SK-N-SH treated with all-trans-retinoic acid at 6 μM for 48 hours (cell line): ENCODE measurements at regions not wholly inside any gene's neighbourhood (a gene's known extent, or its start where the extent isn't known, plus 50 kb on each side); places are given as distances from the start of the nearest gene placed in this dataset.

ENCODE experiments used
- CSDC2 ChIP-seq: fragments of 250-450 bp; sonication (Bioruptor Pico); IDR thresholded peaks from 2 replicates; pipeline ENCODE4 v1.5.0; 2020; ENCODE audit warnings: mild to moderate bottlenecking, moderate library complexity
- PATZ1 ChIP-seq: fragments of 250-450 bp; sonication (Bioruptor Pico); IDR thresholded peaks from 2 replicates; pipeline ENCODE4 v1.8.0; 2020; ENCODE audit warnings: mild to moderate bottlenecking, moderate library complexity, borderline replicate concordance
- RARB ChIP-seq: fragments of 250-450 bp; sonication (Bioruptor Pico); IDR thresholded peaks from 2 replicates; pipeline ENCODE4 v1.8.0; 2021; ENCODE audit warnings: mild to moderate bottlenecking, moderate library complexity
- TCF4 ChIP-seq: fragments of 250-450 bp; sonication (Bioruptor Pico); IDR thresholded peaks from 2 replicates; pipeline ENCODE4 v1.8.0; 2021; ENCODE audit warnings: mild to moderate bottlenecking, moderate library complexity, borderline replicate concordance
- ZFP3 ChIP-seq: fragments of 250-450 bp; sonication (Bioruptor Pico); IDR thresholded peaks from 2 replicates; pipeline ENCODE4 v1.5.0; 2020; ENCODE audit warnings: mild to moderate bottlenecking, moderate library complexity
- ZFP30 ChIP-seq: fragments of 450-650 bp; formaldehyde crosslinking; IDR thresholded peaks from 2 replicates; pipeline ENCODE4 v1.5.0; 2022; ENCODE audit warnings: mild to moderate bottlenecking, moderate library complexity
- ZNF8 ChIP-seq: fragments of 450-650 bp; formaldehyde crosslinking; IDR thresholded peaks from 2 replicates; pipeline ENCODE4 v1.5.0; 2020; ENCODE audit warnings: mild to moderate bottlenecking, moderate library complexity

- TF ChIP-seq RARB, result no peak
- TF ChIP-seq ZFP30 (CRISPR knock-in tag), result no peak
- TF ChIP-seq ZFP3 (CRISPR knock-in tag), result no peak
- TF ChIP-seq CSDC2 (CRISPR knock-in tag), result no peak
- no peak for TF ChIP-seq ZNF8 (CRISPR knock-in tag)
- no peak for TF ChIP-seq TCF4 (CRISPR knock-in tag)
- no peak for TF ChIP-seq PATZ1
These were observed 82.0 kb upstream of the GRB10 start for GRCh38 chr7:50864694-50865093.
